Esophagus muscularis mucosa (tissue), 3 donors: ENCODE measurements at regions not wholly inside any gene's neighbourhood (a gene's known extent, or its start where the extent isn't known, plus 50 kb on each side); places are given as distances from the start of the nearest gene placed in this dataset.
"Not testable (repeated sequence)": the region's sequence is repeated elsewhere in the genome, so short reads cannot be mapped to it uniquely, and the experiment has no call there.

ENCODE experiments used
- CTCF ChIP-seq, 3 experiments: fragments of 200-600 bp in 2 of 3; fragments of 450-650 bp in 1 of 3; sonication (generic) in 2 of 3; IDR thresholded peaks; one replicate each; pipeline ENCODE4 v1.5.1; 2017 to 2019; ENCODE audit warnings: antibody characterized with exemption in 3 of 3, mild to moderate bottlenecking in 2 of 3, moderate library complexity in 1 of 3
- POLR2AphosphoS5 ChIP-seq, 2 donors: sonication (generic); formaldehyde crosslinking; IDR thresholded peaks; one replicate each; pipeline ENCODE4 v1.6.1; 2017; ENCODE audit warnings: antibody characterized with exemption in 2 of 2

- TF ChIP-seq CTCF, POLR2AphosphoS5 (IDR thresholded peaks at IDR 0.05): not testable (repeated sequence)
Measured at GRCh38 chr12:46619474-46619873, 206.3 kb downstream of the SLC38A4 start.
